PC-3 (cell line): ENCODE measurements at regions not wholly inside any gene's neighbourhood (a gene's known extent, or its start where the extent isn't known, plus 50 kb on each side); places are given as distances from the start of the nearest gene placed in this dataset.

Source experiments
- EZH2 ChIP-seq: fragments of 300-600 bp; sonication (generic); IDR thresholded peaks from one replicate; pipeline ENCODE4 v1.6.1; 2017; ENCODE audit warnings: antibody characterized with exemption, mild to moderate bottlenecking, low read length; ENCODE audit not compliant: unreplicated experiment
- EZH2phosphoT487 ChIP-seq: fragments of 300-600 bp; sonication (generic); IDR thresholded peaks from 2 replicates; pipeline ENCODE4 v1.6.1; 2018; ENCODE audit warnings: mild to moderate bottlenecking, antibody characterized with exemption, low read length, borderline replicate concordance
- TF ChIP-seq, protein P1 (sequence below): fragments of 300-600 bp; sonication (generic); conservative IDR thresholded peaks from 2 replicates; pipeline ENCODE4 v1.5.1; 2017; ENCODE audit warnings: antibody characterized with exemption, low read depth, mild to moderate bottlenecking, low read length

- TF ChIP-seq, protein P1, sequence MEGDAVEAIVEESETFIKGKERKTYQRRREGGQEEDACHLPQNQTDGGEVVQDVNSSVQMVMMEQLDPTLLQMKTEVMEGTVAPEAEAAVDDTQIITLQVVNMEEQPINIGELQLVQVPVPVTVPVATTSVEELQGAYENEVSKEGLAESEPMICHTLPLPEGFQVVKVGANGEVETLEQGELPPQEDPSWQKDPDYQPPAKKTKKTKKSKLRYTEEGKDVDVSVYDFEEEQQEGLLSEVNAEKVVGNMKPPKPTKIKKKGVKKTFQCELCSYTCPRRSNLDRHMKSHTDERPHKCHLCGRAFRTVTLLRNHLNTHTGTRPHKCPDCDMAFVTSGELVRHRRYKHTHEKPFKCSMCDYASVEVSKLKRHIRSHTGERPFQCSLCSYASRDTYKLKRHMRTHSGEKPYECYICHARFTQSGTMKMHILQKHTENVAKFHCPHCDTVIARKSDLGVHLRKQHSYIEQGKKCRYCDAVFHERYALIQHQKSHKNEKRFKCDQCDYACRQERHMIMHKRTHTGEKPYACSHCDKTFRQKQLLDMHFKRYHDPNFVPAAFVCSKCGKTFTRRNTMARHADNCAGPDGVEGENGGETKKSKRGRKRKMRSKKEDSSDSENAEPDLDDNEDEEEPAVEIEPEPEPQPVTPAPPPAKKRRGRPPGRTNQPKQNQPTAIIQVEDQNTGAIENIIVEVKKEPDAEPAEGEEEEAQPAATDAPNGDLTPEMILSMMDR = no peak
- no peak for TF ChIP-seq EZH2
- TF ChIP-seq EZH2phosphoT487 = no peak
Observed at GRCh38 chr6:156582509-156582992, 194.6 kb upstream of the ARID1B start.
